GM13977 (cell line): ENCODE measurements at regions not wholly inside any gene's neighbourhood (a gene's known extent, or its start where the extent isn't known, plus 50 kb on each side); places are given as distances from the start of the nearest gene placed in this dataset.

Experiments used
- DNase-seq: peaks from one replicate; pipeline ENCODE4 v3.0.0; 2012; ENCODE audit warnings: low spot score
- CTCF ChIP-seq: IDR thresholded peaks from 2 replicates; pipeline ENCODE4 v1.5.1; 2012; ENCODE audit warnings: mild to moderate bottlenecking, control low read depth; ENCODE audit not compliant: insufficient read depth; ENCODE audit errors: extremely low read depth, missing control alignments
- in situ Hi-C: fragments of 300-500 bp; cut with MboI; formaldehyde crosslinking; loops from one replicate; pipeline ENCODE4 v1.12.0; 2022; ENCODE audit warnings: low sequenced_read_pairs, low pct_unique_long_range_greater_than_20kb, mixed read lengths, inconsistent platforms; ENCODE audit not compliant: unreplicated experiment

- in situ Hi-C loops = loop anchor here (25.0 kb wide), 1 partner anchor 164 kb away; no protein-coding TSS in a partner anchor
- no peak for TF ChIP-seq CTCF
- DNase-seq = no peak
Observed at GRCh38 chr2:189276277-189276676, 96.7 kb upstream of the COL5A2 start.

DNA sequence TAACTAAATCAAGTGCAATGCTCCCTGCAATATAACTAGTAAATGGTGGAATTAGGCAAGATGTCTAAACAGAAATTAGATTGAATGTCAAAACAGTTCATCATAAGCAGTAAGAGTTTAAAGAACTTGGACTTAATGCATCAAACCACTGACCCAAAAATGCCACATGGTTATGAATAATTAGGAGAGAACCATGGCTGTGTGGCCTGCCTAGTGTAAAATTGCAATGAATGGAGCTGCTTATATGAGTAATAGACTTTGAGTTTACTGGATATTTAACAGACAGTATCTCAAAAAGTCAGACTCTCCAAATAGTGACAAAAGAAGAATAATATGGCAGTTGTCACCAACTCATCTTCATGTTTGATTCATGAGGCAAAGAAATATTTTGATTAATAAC, 101.6 kb upstream of the COL5A2 start:
- DNase-seq = no peak
- no peak for TF ChIP-seq CTCF
- in situ Hi-C loops = loop anchor here (25.0 kb wide), 1 partner anchor 169 kb away; no protein-coding TSS in a partner anchor

- in situ Hi-C loops = loop anchor here (25.0 kb wide), 1 partner anchor 173 kb away; no protein-coding TSS in a partner anchor
- no peak for TF ChIP-seq CTCF
- DNase-seq = no peak
Observed at GRCh38 chr2:189285349-189285748, 105.8 kb upstream of the COL5A2 start.

DNA sequence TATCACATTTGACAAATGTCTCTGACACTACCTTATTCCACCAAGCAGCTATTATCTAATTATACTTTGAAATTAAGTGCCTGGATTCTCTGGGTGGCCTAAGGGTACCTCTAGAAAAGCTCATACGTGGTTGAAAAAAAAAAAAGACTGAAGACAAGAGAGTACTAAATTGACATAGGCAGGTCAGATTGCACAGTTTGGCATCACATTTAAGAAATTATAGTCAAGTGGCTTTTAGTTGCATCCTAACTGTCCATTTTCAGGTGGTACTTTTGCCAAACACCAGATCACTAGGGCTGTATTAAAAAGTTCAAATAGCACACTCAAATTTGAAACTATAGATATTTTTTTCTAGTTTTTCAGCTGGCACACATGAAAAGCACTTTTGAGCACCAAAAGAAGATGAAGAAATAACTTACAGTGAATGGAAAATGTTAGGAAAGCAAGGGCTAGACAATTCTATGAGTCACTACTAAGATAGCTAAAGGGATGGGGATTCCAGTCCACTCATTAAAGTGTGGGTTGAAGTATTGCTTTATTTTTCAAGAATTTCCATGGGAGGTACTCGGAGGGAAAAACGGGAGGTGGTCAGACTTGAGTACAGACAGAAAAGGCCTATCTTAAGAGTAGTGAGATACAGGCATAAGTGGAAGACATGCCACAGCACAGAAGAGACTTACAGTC, 106.5 kb upstream of the COL5A2 start:
- DNase-seq = no peak
- no peak for TF ChIP-seq CTCF
- in situ Hi-C loops = loop anchor here (25.0 kb wide), 1 partner anchor 174 kb away; no protein-coding TSS in a partner anchor

DNA sequence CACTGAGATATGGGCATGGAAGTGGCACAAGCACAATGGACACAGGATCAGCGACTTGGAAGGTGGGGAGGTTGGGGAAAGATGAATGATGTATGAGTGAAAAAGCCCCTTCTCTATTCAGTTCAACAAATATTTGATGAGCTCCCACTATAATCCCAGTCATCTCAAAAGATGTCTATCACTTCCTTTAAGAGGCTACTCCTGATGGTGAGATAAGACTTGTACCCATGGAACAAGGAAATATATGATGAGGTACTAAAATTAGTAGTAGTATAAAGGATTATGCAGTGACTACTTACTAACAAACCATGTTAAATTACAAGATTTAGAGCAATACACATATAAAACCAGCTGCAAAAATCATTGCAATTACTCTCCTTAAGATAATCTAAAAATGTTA, 107.8 kb upstream of the COL5A2 start:
- in situ Hi-C loops = loop anchor here (25.0 kb wide), 1 partner anchor 175 kb away; no protein-coding TSS in a partner anchor

GRCh38 chr2:189287982-189288521, 108.5 kb upstream of the COL5A2 start:
- in situ Hi-C loops = loop anchor here (25.0 kb wide), 1 partner anchor 176 kb away; no protein-coding TSS in a partner anchor

More for the DNA sequence above, 107.8 kb upstream of the COL5A2 start:
- no peak for TF ChIP-seq CTCF
- DNase-seq = no peak

More at GRCh38 chr2:189287982-189288521, 108.5 kb upstream of the COL5A2 start:
- DNase-seq = peak; percentile 22
- peak; percentile 41 for TF ChIP-seq CTCF
